ENCODE measurements at regions not wholly inside any gene's neighbourhood (a gene's known extent, or its start where the extent isn't known, plus 50 kb on each side); places are given as distances from the start of the nearest gene placed in this dataset.
A peak's percentile ranks its signal among the peaks of the same experiment; 100 is the strongest.

DNA sequence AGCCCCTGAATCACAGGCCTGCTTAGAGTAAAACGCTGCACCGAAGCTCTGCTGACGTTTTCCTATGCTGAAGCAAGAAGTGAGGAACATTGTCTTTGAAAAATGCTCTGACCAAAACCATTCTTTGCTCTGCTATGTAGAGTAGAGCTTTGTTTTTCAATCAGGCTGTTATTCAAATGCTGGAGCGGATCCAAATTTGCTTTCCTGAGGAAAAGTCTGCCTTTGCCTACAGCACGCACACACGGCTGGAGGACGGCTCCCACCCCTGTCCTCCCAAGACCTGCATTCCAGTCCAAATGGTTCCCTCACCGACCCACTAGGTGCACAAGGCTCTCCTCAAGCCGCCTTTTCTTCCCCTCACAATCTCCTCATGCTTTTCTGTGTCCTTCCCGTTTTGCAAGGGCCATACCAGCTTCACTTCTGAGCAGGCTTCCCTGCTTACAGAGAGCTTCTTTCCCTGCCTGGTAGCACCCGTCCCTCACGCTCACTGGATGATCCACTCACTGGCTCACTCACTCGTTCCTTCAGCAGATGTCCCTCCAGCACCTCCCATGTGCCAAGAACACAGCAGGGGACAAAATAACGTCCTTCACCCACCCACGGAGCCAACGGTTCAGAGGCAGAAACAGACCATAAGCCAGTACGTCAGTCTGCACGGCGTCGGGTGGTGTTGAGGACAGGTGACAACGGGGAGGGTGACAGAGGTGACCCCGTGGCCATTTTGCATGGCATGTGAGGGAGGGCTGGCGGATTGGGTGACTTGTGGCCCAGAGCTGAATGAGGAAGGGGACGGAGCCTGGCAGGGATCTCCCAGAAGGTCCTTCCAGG is 137.9 kb upstream of the NEDD9 start:
- Histone ChIP-seq H3K4me1 (peaks cover 36 to 100% (median 87%) of the 10 kb centered on the region in 6 donors), H3K27me3 (replicated peaks in 1 of 7) (no peaks in the 10 kb centered on the region), H3K36me3 (peaks cover 0 to 16% (median 0%) of the 10 kb centered on the region in 6 donors), H3K27ac (peak overlapping the region in 6 of 8 donors; percentile 22 to 81 (median 53)), H3K9me3 (no peaks in the 10 kb centered on the region), H3K4me3 (no peak overlapping the region)
- TF ChIP-seq POLR2AphosphoS5 (IDR thresholded peaks at IDR 0.05), result peak in 2 of 3 donors; percentile 20 to 33
- TF ChIP-seq, protein P1, sequence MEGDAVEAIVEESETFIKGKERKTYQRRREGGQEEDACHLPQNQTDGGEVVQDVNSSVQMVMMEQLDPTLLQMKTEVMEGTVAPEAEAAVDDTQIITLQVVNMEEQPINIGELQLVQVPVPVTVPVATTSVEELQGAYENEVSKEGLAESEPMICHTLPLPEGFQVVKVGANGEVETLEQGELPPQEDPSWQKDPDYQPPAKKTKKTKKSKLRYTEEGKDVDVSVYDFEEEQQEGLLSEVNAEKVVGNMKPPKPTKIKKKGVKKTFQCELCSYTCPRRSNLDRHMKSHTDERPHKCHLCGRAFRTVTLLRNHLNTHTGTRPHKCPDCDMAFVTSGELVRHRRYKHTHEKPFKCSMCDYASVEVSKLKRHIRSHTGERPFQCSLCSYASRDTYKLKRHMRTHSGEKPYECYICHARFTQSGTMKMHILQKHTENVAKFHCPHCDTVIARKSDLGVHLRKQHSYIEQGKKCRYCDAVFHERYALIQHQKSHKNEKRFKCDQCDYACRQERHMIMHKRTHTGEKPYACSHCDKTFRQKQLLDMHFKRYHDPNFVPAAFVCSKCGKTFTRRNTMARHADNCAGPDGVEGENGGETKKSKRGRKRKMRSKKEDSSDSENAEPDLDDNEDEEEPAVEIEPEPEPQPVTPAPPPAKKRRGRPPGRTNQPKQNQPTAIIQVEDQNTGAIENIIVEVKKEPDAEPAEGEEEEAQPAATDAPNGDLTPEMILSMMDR (IDR thresholded peaks at IDR 0.05 in 8 of 11, conservative IDR thresholded peaks at IDR 0.05 in 3 of 11), result no peak
- no peak for DNase-seq
- intact Hi-C loops (cut with DNase I; ENCODE audit: low total_unique reads), result no loop called here
- WGBS, 5 donors, result 76 to 82% (median 81%) methylated on average over 24 of the region's 24 CpGs

DNA sequence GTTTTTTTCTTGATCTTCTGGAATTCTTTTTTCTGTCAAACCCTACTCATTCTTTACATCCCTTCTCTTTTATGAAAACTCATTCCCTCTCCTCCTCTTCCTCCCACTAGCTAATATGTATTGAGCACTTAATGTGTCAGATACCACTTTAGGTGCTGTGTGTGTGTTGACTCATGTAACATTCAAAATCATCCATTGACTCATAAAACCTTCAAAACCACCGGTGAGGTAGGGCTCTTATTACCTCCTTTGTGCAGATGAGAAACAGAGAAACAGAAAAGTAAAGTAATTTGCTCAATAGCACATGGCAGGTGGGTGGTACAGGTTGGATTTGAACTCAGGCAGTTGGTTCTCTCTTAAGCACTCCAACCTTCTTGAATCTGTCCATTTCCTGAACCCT is 136.3 kb upstream of the NEDD9 start:
- Histone ChIP-seq H3K9me3 (no peaks in the 10 kb centered on the region), H3K4me1 (peaks cover 34 to 100% (median 85%) of the 10 kb centered on the region in 6 donors), H3K4me3 (no peak overlapping the region), H3K27me3 (replicated peaks in 1 of 7) (no peaks in the 10 kb centered on the region), H3K36me3 (peaks cover 0 to 21% (median 0%) of the 10 kb centered on the region in 6 donors), H3K27ac (peak overlapping the region in 3 of 8 donors; percentile 51 to 90 (median 81))
- TF ChIP-seq POLR2AphosphoS5 (IDR thresholded peaks at IDR 0.05) (no peak), POLR2A (IDR thresholded peaks at IDR 0.05) (no peak)
- TF ChIP-seq, protein P1 (IDR thresholded peaks at IDR 0.05 in 8 of 11, conservative IDR thresholded peaks at IDR 0.05 in 3 of 11), result no peak
- intact Hi-C loops (cut with DNase I; ENCODE audit: low total_unique reads), result no loop called here
- DNase-seq, result no peak
- WGBS, 5 donors, result 59 to 76% (median 63%) methylated on average over 1 of the region's 1 CpG

DNA sequence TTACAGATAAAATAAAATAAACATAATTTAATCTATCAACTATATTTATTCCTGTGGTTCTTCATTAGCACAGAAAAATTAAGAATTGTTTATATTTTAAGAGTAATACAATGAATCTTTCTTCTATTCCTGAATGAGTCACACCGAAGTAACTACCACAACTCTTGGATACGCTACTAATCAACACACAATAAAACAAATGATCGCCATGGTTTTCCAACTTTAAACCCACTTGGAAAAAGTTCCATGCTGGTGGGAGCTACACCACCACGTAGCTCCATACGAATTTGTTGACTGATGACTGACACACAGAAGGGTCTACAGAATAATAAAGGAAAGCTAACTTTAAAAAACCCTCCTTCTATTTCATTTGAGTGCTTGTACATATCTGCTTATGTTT is 135.8 kb upstream of the NEDD9 start:
- intact Hi-C loops (cut with DNase I; ENCODE audit: low total_unique reads), result no loop called here

More for the DNA sequence above, 135.8 kb upstream of the NEDD9 start:
- peaks cover 34 to 100% (median 82%) of the 10 kb centered on the region in 6 donors for H3K4me1 ChIP-seq
- no peaks in the 10 kb centered on the region for H3K27me3 ChIP-seq (replicated peaks in 1 of 7)
- peaks cover 0 to 24% (median 0%) of the 10 kb centered on the region in 6 donors for H3K36me3 ChIP-seq
- 94 to 97% (median 95%) methylated on average over 5 of the region's 5 CpGs for WGBS, 5 donors
- DNase-seq, result no peak
- no peak for TF ChIP-seq POLR2A (IDR thresholded peaks at IDR 0.05)
- TF ChIP-seq, protein P1 (IDR thresholded peaks at IDR 0.05 in 8 of 11, conservative IDR thresholded peaks at IDR 0.05 in 3 of 11), result no peak
- TF ChIP-seq POLR2AphosphoS5 (IDR thresholded peaks at IDR 0.05), result no peak
- no peaks in the 10 kb centered on the region for H3K9me3 ChIP-seq
- H3K27ac ChIP-seq, result peak overlapping the region in 3 of 8 donors; percentile 77 to 90 (median 81)
- no peak overlapping the region for H3K4me3 ChIP-seq
